SU-DHL-6 (cell line): ENCODE measurements at regions not wholly inside any gene's neighbourhood (a gene's known extent, or its start where the extent isn't known, plus 50 kb on each side); places are given as distances from the start of the nearest gene placed in this dataset.

Source experiments
- H2AFZ ChIP-seq: fragments of 200-600 bp; sonication (generic); 2 replicates; pipeline ENCODE4 v1.6.1; 2014; ENCODE audit warnings: low read depth, mild to moderate bottlenecking, moderate library complexity, mixed read lengths, antibody characterized with exemption, low read length; ENCODE audit not compliant: severe bottlenecking
- H3F3A ChIP-seq: fragments of 200-600 bp; shearing (Covaris generic); 2 replicates; pipeline ENCODE4 v1.6.0; 2016; ENCODE audit warnings: antibody characterized with exemption, mild to moderate bottlenecking; ENCODE audit not compliant: insufficient read depth
- H3K27ac ChIP-seq: fragments of 200-600 bp; sonication (generic); 2 replicates; pipeline ENCODE4 v1.5.1; 2016; ENCODE audit warnings: low read depth, mild to moderate bottlenecking, low read length, moderate library complexity, mixed read lengths
- H3K27me3 ChIP-seq: fragments of 200-600 bp; sonication (generic), shearing (Covaris generic); 2 replicates; pipeline ENCODE4 v1.6.0; 2014; ENCODE audit warnings: mild to moderate bottlenecking, low read length
- H3K36me3 ChIP-seq: fragments of 200-600 bp; sonication (generic); 2 replicates; pipeline ENCODE4 v1.6.1; 2014; ENCODE audit warnings: mild to moderate bottlenecking, low read length, mixed read lengths
- H3K4me2 ChIP-seq: fragments of 300-600, 200-600 bp; shearing (Covaris generic), sonication (generic); 2 replicates; pipeline ENCODE4 v1.6.0; 2014; ENCODE audit warnings: low read length, low read depth, mild to moderate bottlenecking; ENCODE audit not compliant: poor library complexity, severe bottlenecking
- H3K4me3 ChIP-seq: fragments of 200-600 bp; sonication (generic); 2 replicates; pipeline ENCODE4 v1.5.1; 2014; ENCODE audit warnings: antibody characterized with exemption, low read length, mild to moderate bottlenecking, mixed read lengths; ENCODE audit not compliant: insufficient read depth, poor library complexity, severe bottlenecking
- H3K79me2 ChIP-seq: fragments of 200-600 bp; sonication (generic); 2 replicates; pipeline ENCODE4 v1.6.1; 2014; ENCODE audit warnings: mild to moderate bottlenecking, low read length, moderate library complexity; ENCODE audit not compliant: insufficient read depth
- H3K9ac ChIP-seq: fragments of 200-600 bp; sonication (generic); 2 replicates; pipeline ENCODE4 v1.7.0; 2014; ENCODE audit warnings: mild to moderate bottlenecking, low read length
- H3K9me2 ChIP-seq: fragments of 200-600 bp; sonication (generic); replicated peaks from 2 replicates; pipeline ENCODE4 v1.6.1; 2014; ENCODE audit warnings: low read length; ENCODE audit not compliant: insufficient read depth
- H3K9me3 ChIP-seq: fragments of 200-600 bp; sonication (generic); 2 replicates; pipeline ENCODE4 v1.6.1; 2014; ENCODE audit warnings: low read length, mixed read lengths; ENCODE audit not compliant: insufficient read depth
- H4K20me1 ChIP-seq: fragments of 200-600 bp; sonication (generic); 2 replicates; pipeline ENCODE4 v1.6.1; 2014; ENCODE audit warnings: low read depth, mild to moderate bottlenecking, antibody characterized with exemption, low read length, moderate library complexity, mixed read lengths
- CTCF ChIP-seq: fragments of 200-600 bp; sonication (generic); IDR thresholded peaks from one replicate; pipeline ENCODE4 v1.5.1; 2017; ENCODE audit warnings: antibody characterized with exemption, mild to moderate bottlenecking, low read length, moderate library complexity; ENCODE audit not compliant: insufficient read depth, poor library complexity, severe bottlenecking
- EZH2phosphoT487 ChIP-seq: fragments of 200-600 bp; sonication (generic), shearing (Covaris generic); conservative IDR thresholded peaks from 2 replicates; pipeline ENCODE4 v1.6.1; 2018; ENCODE audit warnings: mild to moderate bottlenecking, antibody characterized with exemption, low read length, moderate library complexity, mixed read lengths

GRCh38 chr12:75715323-75715644, 203.9 kb upstream of the KRR1 start:
- Histone ChIP-seq H3K27me3 (no peaks in the 10 kb centered on the region), H3K9me2 (no peaks in the 10 kb centered on the region), H3K9me3 (no peaks in the 10 kb centered on the region), H3K4me3 (no peak overlapping the region), H3K9ac (no peak overlapping the region), H3K4me2 (no peak overlapping the region), H3K27ac (no peak overlapping the region), H3F3A (no peaks in the 10 kb centered on the region), H3K36me3 (no peaks in the 10 kb centered on the region), H2AFZ (no peak overlapping the region), H3K79me2 (no peaks in the 10 kb centered on the region), H4K20me1 (no peaks in the 10 kb centered on the region)
- no peak for TF ChIP-seq EZH2phosphoT487
- TF ChIP-seq CTCF: no peak

GRCh38 chr12:75714462-75715322, 203.3 kb upstream of the KRR1 start:
- Histone ChIP-seq H3K9me3 (no peaks in the 10 kb centered on the region), H3K9me2 (no peaks in the 10 kb centered on the region), H2AFZ (no peak overlapping the region), H3K4me3 (no peak overlapping the region), H3K36me3 (no peaks in the 10 kb centered on the region), H3K79me2 (no peaks in the 10 kb centered on the region), H4K20me1 (no peaks in the 10 kb centered on the region), H3K4me2 (no peak overlapping the region), H3K27ac (no peak overlapping the region), H3K27me3 (no peaks in the 10 kb centered on the region), H3F3A (no peaks in the 10 kb centered on the region), H3K9ac (no peak overlapping the region)
- TF ChIP-seq EZH2phosphoT487 (no peak), CTCF (no peak)

- TF ChIP-seq EZH2phosphoT487 (no peak), CTCF (no peak)
- Histone ChIP-seq H3K9ac (no peak overlapping the region), H3K36me3 (no peaks in the 10 kb centered on the region), H3K4me2 (no peak overlapping the region), H3K4me3 (no peak overlapping the region), H3K79me2 (no peaks in the 10 kb centered on the region), H3K9me3 (no peaks in the 10 kb centered on the region), H3F3A (no peaks in the 10 kb centered on the region), H4K20me1 (no peaks in the 10 kb centered on the region), H3K27me3 (no peaks in the 10 kb centered on the region), H2AFZ (no peak overlapping the region), H3K27ac (no peak overlapping the region), H3K9me2 (no peaks in the 10 kb centered on the region)
Observed at GRCh38 chr12:75713434-75713833, 202.0 kb upstream of the KRR1 start.
